MG63 (cell line): ENCODE measurements at regions not wholly inside any gene's neighbourhood (a gene's known extent, or its start where the extent isn't known, plus 50 kb on each side); places are given as distances from the start of the nearest gene placed in this dataset.

Source experiments
- DNase-seq: peaks from one replicate; pipeline ENCODE4 v3.0.0-alpha.2; 2020
- H3K27me3 ChIP-seq: fragments of 250-450 bp; sonication (Bioruptor Pico); 2 replicates; pipeline ENCODE4 v1.5.1; 2020; ENCODE audit warnings: mild to moderate bottlenecking, moderate library complexity
- H3K36me3 ChIP-seq: fragments of 250-450 bp; sonication (Bioruptor Pico); 2 replicates; pipeline ENCODE4 v1.5.1; 2020; ENCODE audit warnings: mild to moderate bottlenecking, moderate library complexity
- H3K4me3 ChIP-seq: fragments of 250-450 bp; sonication (Bioruptor Pico); 2 replicates; pipeline ENCODE4 v1.5.1; 2020; ENCODE audit warnings: mild to moderate bottlenecking, moderate library complexity
- H3K9me3 ChIP-seq: fragments of 250-450 bp; sonication (Bioruptor Pico); 2 replicates; pipeline ENCODE4 v1.5.1; 2020; ENCODE audit warnings: mild to moderate bottlenecking, moderate library complexity

- no peaks in the 10 kb centered on the region for H3K36me3 ChIP-seq
These were observed 136.5 kb downstream of the TPRA1 start for GRCh38 chr3:127454051-127454450.

GRCh38 chr3:127452321-127452821 lies 138.2 kb downstream of the TPRA1 start:
- no peaks in the 10 kb centered on the region for H3K9me3 ChIP-seq
- H3K27me3 ChIP-seq = no peaks in the 10 kb centered on the region
- no peaks in the 10 kb centered on the region for H3K36me3 ChIP-seq
- no peak for DNase-seq
- no peak overlapping the region for H3K4me3 ChIP-seq

More at GRCh38 chr3:127454051-127454450, 136.5 kb downstream of the TPRA1 start:
- no peak for DNase-seq
- no peaks in the 10 kb centered on the region for H3K9me3 ChIP-seq
- H3K27me3 ChIP-seq = no peaks in the 10 kb centered on the region
- no peak overlapping the region for H3K4me3 ChIP-seq

- Histone ChIP-seq H3K27me3 (no peaks in the 10 kb centered on the region), H3K9me3 (no peaks in the 10 kb centered on the region), H3K4me3 (no peak overlapping the region), H3K36me3 (no peaks in the 10 kb centered on the region)
- no peak for DNase-seq
These were observed 139.2 kb downstream of the TPRA1 start for GRCh38 chr3:127451321-127451720.

DNA sequence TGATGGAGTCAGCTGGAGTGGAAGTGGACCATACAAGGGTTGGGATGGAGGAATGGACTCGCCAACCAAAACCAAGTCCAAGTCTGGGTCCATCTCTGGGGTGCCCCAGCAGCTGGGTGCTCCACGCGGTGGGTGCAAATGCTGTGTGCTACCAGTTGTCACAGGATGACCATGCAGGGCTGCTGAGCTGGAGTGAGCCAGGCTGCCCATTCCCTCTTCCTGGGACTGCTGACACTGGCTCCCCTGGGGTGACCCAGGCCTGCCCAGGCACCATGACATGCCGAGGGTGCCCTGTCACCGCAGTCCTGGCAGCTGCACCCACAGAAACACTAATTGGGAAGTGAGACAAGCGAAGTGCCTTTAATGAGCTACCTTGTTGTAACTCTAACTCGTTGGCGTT lies 140.2 kb downstream of the TPRA1 start:
- no peaks in the 10 kb centered on the region for H3K27me3 ChIP-seq

DNA sequence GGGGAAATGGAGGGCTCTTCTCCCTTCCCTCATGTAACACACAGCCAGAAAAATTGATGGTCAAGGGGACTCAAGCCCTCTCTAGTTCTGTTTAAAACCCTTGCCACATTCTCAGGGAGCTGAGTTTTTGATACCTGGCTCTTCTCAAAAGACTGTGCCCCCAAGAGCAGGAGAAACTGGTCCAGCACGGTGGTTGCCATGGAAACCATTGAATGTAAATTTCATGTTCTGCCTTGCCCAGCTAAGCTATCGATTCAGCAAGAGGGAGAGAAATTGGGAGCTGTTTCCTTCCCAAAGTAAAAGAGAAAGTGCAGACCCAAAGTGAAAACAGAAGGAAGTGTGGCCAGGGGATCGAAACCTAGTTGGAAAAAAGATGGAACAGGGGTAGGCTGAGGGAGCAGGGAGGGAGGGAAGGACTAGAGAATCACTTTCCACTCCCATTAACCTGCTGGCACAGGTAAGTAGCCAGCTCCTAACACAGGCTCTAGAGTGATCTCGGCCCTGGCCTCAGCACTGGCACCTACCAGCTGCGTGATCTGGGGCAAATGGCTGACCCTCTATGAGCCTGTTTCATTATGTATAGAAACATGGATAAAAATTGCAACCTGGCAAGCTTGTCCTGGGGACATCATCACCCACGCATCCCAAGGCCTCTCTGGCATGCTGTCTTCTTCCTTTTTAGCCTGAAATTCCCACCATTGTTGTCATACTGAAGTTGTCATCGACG lies 140.9 kb downstream of the TPRA1 start:
- Histone ChIP-seq H3K27me3 (no peaks in the 10 kb centered on the region), H3K9me3 (no peaks in the 10 kb centered on the region), H3K36me3 (no peaks in the 10 kb centered on the region), H3K4me3 (no peak overlapping the region)
- no peak for DNase-seq

More for the DNA sequence above, 140.2 kb downstream of the TPRA1 start:
- no peak overlapping the region for H3K4me3 ChIP-seq
- no peak for DNase-seq
- no peaks in the 10 kb centered on the region for H3K9me3 ChIP-seq
- H3K36me3 ChIP-seq = no peaks in the 10 kb centered on the region

GRCh38 chr3:127448671-127449070 lies 141.9 kb downstream of the TPRA1 start:
- no peaks in the 10 kb centered on the region for H3K36me3 ChIP-seq
- no peaks in the 10 kb centered on the region for H3K27me3 ChIP-seq
- H3K4me3 ChIP-seq = no peak overlapping the region
- H3K9me3 ChIP-seq = no peaks in the 10 kb centered on the region
- DNase-seq = no peak

GRCh38 chr3:127448161-127448561 lies 142.4 kb downstream of the TPRA1 start:
- Histone ChIP-seq H3K4me3 (no peak overlapping the region), H3K27me3 (no peaks in the 10 kb centered on the region), H3K36me3 (no peaks in the 10 kb centered on the region), H3K9me3 (no peaks in the 10 kb centered on the region)
- no peak for DNase-seq

DNA sequence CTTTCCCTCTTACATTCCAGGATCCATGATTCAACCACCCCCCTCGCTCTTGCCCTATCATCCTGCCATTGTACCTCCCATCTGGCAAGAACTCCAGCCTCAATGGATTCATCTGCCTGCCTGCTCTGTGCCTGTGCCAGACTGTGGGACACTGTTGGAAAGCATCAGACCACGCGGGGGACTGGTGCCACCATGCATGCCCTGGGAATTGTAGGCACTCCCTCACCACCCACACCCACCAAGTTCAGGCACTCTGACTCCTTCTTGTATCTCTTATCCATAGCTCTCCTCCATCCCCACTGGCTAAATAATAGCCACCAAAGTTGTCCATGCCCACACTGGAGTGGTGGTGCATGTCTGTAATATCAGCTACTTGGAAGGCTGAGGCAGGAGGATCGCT lies 143.8 kb downstream of the TPRA1 start:
- H3K36me3 ChIP-seq = no peaks in the 10 kb centered on the region
- no peak overlapping the region for H3K4me3 ChIP-seq
- no peaks in the 10 kb centered on the region for H3K9me3 ChIP-seq
- DNase-seq = no peak
- H3K27me3 ChIP-seq = no peaks in the 10 kb centered on the region

- no peaks in the 10 kb centered on the region for H3K27me3 ChIP-seq
- no peak overlapping the region for H3K4me3 ChIP-seq
- no peaks in the 10 kb centered on the region for H3K36me3 ChIP-seq
- no peaks in the 10 kb centered on the region for H3K9me3 ChIP-seq
- DNase-seq = no peak
These were observed 144.8 kb downstream of the TPRA1 start for GRCh38 chr3:127445581-127446343.

DNA sequence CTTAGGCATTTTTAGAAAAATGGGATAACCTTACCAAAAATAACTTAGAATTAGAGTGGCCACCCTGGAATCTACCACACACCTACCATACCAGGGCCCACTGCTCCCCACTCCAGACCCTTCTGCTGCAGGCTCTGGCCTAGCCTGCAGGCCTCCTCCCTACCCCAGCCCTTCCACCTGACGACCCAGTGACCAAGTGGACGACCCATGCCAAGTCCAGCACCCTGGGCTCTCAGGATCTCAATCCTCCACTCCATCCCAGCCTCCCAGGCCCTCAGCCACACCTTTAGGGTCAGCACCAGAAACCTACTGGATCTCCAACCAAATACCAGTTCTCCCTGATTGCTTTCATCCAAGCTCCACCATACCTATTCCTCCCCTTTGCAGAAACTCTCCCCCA lies 145.8 kb downstream of the TPRA1 start:
- no peaks in the 10 kb centered on the region for H3K27me3 ChIP-seq
- no peak overlapping the region for H3K4me3 ChIP-seq
- no peak for DNase-seq
- no peaks in the 10 kb centered on the region for H3K9me3 ChIP-seq
- no peaks in the 10 kb centered on the region for H3K36me3 ChIP-seq

GRCh38 chr3:127443581-127444375 lies 146.8 kb downstream of the TPRA1 start:
- H3K27me3 ChIP-seq = no peaks in the 10 kb centered on the region

GRCh38 chr3:127442506-127442905 lies 148.0 kb downstream of the TPRA1 start:
- H3K9me3 ChIP-seq = no peaks in the 10 kb centered on the region
- no peak for DNase-seq
- no peaks in the 10 kb centered on the region for H3K27me3 ChIP-seq
- H3K36me3 ChIP-seq = no peaks in the 10 kb centered on the region
- no peak overlapping the region for H3K4me3 ChIP-seq

More at GRCh38 chr3:127443581-127444375, 146.8 kb downstream of the TPRA1 start:
- no peak for DNase-seq
- H3K9me3 ChIP-seq = no peaks in the 10 kb centered on the region
- no peak overlapping the region for H3K4me3 ChIP-seq
- H3K36me3 ChIP-seq = no peaks in the 10 kb centered on the region

GRCh38 chr3:127441764-127442163 lies 148.8 kb downstream of the TPRA1 start:
- DNase-seq = no peak
- Histone ChIP-seq H3K9me3 (no peaks in the 10 kb centered on the region), H3K27me3 (peaks cover 1% of the 10 kb centered on the region), H3K36me3 (no peaks in the 10 kb centered on the region), H3K4me3 (no peak overlapping the region)

GRCh38 chr3:127440384-127440783 lies 150.1 kb downstream of the TPRA1 start:
- H3K36me3 ChIP-seq = no peaks in the 10 kb centered on the region
- no peaks in the 10 kb centered on the region for H3K9me3 ChIP-seq
- peaks cover 8% of the 10 kb centered on the region for H3K27me3 ChIP-seq
- H3K4me3 ChIP-seq = no peak overlapping the region
- DNase-seq = no peak

GRCh38 chr3:127439621-127440020 lies 150.9 kb downstream of the TPRA1 start:
- Histone ChIP-seq H3K9me3 (no peaks in the 10 kb centered on the region), H3K27me3 (peaks cover 8% of the 10 kb centered on the region), H3K4me3 (no peak overlapping the region), H3K36me3 (no peaks in the 10 kb centered on the region)
- no peak for DNase-seq

DNA sequence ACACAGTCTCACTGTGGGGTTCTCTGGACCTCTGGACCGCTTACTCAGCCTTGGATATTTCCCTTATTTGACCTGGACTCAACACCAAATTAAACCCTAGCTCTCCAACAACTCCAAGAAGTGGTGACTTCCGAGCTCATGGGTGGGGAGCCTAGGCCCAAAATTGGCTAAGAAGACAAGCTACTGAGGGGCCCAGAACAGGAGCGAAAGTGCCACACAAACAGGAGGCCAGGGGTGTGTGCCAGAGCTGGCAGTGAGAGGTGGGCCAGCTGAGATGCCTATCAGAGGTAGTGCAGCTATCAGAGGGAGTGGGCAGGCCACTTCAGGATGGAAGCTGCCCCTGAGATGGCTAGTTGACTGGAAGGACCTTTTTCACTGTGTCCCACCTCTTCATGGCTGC lies 151.1 kb upstream of the PRR20G start:
- Histone ChIP-seq H3K9me3 (no peaks in the 10 kb centered on the region), H3K36me3 (no peaks in the 10 kb centered on the region), H3K27me3 (peaks cover 8% of the 10 kb centered on the region), H3K4me3 (no peak overlapping the region)
- no peak for DNase-seq

DNA sequence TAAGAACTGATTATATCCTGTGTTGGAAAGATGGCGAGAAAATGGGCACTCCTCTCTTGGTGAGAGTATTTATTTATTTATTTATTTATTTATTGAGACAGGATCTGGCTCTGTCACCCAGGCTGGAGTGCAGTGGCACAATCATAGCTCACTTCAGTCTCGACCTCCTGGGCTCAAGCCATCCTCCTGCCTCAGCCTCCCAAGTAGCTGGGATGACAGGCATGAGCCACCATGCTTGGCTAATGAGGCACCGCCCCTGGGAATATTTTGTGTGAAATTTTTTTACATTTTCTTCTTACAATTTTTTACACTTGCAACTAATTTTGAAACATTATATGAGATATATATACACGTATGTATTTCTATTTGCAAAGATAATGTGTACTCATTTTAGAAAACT lies 150.5 kb upstream of the PRR20G start:
- H3K27me3 ChIP-seq = peaks cover 8% of the 10 kb centered on the region

More for the DNA sequence above, 150.5 kb upstream of the PRR20G start:
- no peaks in the 10 kb centered on the region for H3K36me3 ChIP-seq
- no peaks in the 10 kb centered on the region for H3K9me3 ChIP-seq
- no peak overlapping the region for H3K4me3 ChIP-seq
- no peak for DNase-seq
